ENCODE measurements at regions not wholly inside any gene's neighbourhood (a gene's known extent, or its start where the extent isn't known, plus 50 kb on each side); places are given as distances from the start of the nearest gene placed in this dataset.

DNA sequence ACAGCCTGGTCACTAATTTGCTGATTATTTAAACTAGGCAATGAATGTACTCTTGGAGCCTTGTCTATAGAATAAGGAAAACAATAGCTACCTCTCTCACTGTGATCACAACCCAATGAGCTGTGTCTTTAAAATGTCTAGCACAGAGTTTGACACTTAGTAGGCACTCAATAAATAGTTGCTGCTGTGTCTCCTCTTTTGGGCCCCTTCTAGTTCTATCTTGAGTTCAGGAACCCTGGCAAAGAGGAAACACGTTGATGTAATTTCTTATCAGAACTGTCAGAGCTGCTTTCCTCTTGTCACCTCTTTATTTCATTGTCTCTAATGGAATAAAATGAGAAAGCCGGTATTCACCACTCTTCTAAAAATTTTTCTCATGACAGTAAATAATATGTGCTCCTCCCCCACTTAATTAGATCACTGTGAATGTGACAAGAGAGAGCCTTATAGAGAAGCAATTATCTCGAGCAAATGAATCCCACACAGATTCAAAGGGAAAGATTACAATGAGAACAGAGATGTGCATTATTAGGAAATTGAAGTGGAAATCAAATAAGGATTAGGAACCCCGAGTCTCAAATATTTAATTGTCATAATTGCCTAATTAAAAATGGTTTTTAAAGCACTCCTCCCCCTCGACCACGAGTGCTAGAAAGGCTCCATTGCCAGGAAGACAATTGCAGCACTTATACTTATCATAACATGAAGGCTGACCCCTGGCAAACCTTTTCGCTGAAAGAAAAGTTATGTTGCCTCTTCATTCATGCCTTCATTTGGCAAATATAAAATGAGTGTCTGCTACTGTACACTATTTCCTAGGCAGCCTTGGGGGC lies 175.0 kb upstream of the BDNF start:
- TF ChIP-seq, protein P1, sequence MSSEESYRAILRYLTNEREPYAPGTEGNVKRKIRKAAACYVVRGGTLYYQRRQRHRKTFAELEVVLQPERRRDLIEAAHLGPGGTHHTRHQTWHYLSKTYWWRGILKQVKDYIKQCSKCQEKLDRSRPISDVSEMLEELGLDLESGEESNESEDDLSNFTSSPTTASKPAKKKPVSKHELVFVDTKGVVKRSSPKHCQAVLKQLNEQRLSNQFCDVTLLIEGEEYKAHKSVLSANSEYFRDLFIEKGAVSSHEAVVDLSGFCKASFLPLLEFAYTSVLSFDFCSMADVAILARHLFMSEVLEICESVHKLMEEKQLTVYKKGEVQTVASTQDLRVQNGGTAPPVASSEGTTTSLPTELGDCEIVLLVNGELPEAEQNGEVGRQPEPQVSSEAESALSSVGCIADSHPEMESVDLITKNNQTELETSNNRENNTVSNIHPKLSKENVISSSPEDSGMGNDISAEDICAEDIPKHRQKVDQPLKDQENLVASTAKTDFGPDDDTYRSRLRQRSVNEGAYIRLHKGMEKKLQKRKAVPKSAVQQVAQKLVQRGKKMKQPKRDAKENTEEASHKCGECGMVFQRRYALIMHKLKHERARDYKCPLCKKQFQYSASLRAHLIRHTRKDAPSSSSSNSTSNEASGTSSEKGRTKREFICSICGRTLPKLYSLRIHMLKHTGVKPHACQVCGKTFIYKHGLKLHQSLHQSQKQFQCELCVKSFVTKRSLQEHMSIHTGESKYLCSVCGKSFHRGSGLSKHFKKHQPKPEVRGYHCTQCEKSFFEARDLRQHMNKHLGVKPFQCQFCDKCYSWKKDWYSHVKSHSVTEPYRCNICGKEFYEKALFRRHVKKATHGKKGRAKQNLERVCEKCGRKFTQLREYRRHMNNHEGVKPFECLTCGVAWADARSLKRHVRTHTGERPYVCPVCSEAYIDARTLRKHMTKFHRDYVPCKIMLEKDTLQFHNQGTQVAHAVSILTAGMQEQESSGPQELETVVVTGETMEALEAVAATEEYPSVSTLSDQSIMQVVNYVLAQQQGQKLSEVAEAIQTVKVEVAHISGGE (CRISPR knock-in tag; IDR thresholded peaks at IDR 0.05) = no peak
- TF ChIP-seq CHD4 (IDR thresholded peaks at IDR 0.05) (no peak), HDGF (IDR thresholded peaks at IDR 0.05) (no peak), RAD21 (IDR thresholded peaks at IDR 0.05; ENCODE audit: insufficient read depth, low read depth, low read length) (no peak)
- TF ChIP-seq, protein P2, sequence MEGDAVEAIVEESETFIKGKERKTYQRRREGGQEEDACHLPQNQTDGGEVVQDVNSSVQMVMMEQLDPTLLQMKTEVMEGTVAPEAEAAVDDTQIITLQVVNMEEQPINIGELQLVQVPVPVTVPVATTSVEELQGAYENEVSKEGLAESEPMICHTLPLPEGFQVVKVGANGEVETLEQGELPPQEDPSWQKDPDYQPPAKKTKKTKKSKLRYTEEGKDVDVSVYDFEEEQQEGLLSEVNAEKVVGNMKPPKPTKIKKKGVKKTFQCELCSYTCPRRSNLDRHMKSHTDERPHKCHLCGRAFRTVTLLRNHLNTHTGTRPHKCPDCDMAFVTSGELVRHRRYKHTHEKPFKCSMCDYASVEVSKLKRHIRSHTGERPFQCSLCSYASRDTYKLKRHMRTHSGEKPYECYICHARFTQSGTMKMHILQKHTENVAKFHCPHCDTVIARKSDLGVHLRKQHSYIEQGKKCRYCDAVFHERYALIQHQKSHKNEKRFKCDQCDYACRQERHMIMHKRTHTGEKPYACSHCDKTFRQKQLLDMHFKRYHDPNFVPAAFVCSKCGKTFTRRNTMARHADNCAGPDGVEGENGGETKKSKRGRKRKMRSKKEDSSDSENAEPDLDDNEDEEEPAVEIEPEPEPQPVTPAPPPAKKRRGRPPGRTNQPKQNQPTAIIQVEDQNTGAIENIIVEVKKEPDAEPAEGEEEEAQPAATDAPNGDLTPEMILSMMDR (IDR thresholded peaks at IDR 0.05 in 2 of 3, conservative IDR thresholded peaks at IDR 0.05 in 1 of 3; ENCODE audit: control insufficient read depth in 2 of 3, extremely low read depth in 1 of 3, insufficient read depth in 1 of 3, low read depth in 3 of 3, low read length in 3 of 3) = no peak
- TF ChIP-seq, protein P3, sequence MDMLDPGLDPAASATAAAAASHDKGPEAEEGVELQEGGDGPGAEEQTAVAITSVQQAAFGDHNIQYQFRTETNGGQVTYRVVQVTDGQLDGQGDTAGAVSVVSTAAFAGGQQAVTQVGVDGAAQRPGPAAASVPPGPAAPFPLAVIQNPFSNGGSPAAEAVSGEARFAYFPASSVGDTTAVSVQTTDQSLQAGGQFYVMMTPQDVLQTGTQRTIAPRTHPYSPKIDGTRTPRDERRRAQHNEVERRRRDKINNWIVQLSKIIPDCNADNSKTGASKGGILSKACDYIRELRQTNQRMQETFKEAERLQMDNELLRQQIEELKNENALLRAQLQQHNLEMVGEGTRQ (IDR thresholded peaks at IDR 0.05; ENCODE audit: borderline replicate concordance, low read depth, low read length) = no peak
